OCI-LY1 (cell line): ENCODE measurements at regions not wholly inside any gene's neighbourhood (a gene's known extent, or its start where the extent isn't known, plus 50 kb on each side); places are given as distances from the start of the nearest gene placed in this dataset.

Experiments
- H2AFZ ChIP-seq: fragments of 200-600 bp; sonication (generic), shearing (Covaris generic); 2 replicates; pipeline ENCODE4 v1.6.0; 2014; ENCODE audit warnings: antibody characterized with exemption, mild to moderate bottlenecking, low read length
- H3F3A ChIP-seq: fragments of 200-600 bp; sonication (generic), shearing (Covaris generic); 2 replicates; pipeline ENCODE4 v1.6.0; 2014; ENCODE audit warnings: mild to moderate bottlenecking, antibody characterized with exemption, low read length, moderate library complexity; ENCODE audit not compliant: insufficient read depth
- H3K27ac ChIP-seq: fragments of 200-600 bp; sonication (generic); 2 replicates; pipeline ENCODE4 v1.5.1; 2014; ENCODE audit warnings: low read length, mixed run types, mild to moderate bottlenecking, low read depth; ENCODE audit not compliant: poor library complexity, severe bottlenecking
- H3K27me3 ChIP-seq: fragments of 200-600 bp; sonication (generic); 2 replicates; pipeline ENCODE4 v1.6.0; 2014; ENCODE audit warnings: antibody characterized with exemption, mild to moderate bottlenecking, low read length, moderate library complexity; ENCODE audit not compliant: insufficient read depth
- H3K36me3 ChIP-seq: fragments of 200-600 bp; sonication (generic); 2 replicates; pipeline ENCODE4 v1.6.1; 2014; ENCODE audit warnings: mild to moderate bottlenecking, antibody characterized with exemption, low read length, moderate library complexity, mixed read lengths; ENCODE audit not compliant: insufficient read depth
- H3K4me1 ChIP-seq: fragments of 200-600 bp; sonication (generic); 2 replicates; pipeline ENCODE4 v1.5.1; 2014; ENCODE audit warnings: mild to moderate bottlenecking, low read length, moderate library complexity; ENCODE audit not compliant: insufficient read depth, severe bottlenecking
- H3K4me2 ChIP-seq: fragments of 200-600 bp; sonication (generic), shearing (Covaris generic); 2 replicates; pipeline ENCODE4 v1.6.1; 2014; ENCODE audit warnings: low read length
- H3K4me3 ChIP-seq: fragments of 200-600 bp; sonication (generic); 2 replicates; pipeline ENCODE4 v1.5.1; 2014; ENCODE audit warnings: low read length, low read depth, mild to moderate bottlenecking, mixed read lengths; ENCODE audit not compliant: poor library complexity, severe bottlenecking
- H3K79me2 ChIP-seq: fragments of 200-600 bp; shearing (Covaris generic); 2 replicates; pipeline ENCODE4 v1.6.1; 2016; ENCODE audit warnings: mixed run types, low read length, mixed read lengths; ENCODE audit not compliant: insufficient read depth
- H3K9ac ChIP-seq: fragments of 200-600 bp; sonication (generic), shearing (Covaris generic); 2 replicates; pipeline ENCODE4 v1.6.1; 2014; ENCODE audit warnings: mild to moderate bottlenecking, low read length, mixed read lengths
- H3K9me2 ChIP-seq: fragments of 200-600 bp; sonication (generic), shearing (Covaris generic); 2 replicates; pipeline ENCODE4 v1.6.1; 2014; ENCODE audit warnings: low read depth, mild to moderate bottlenecking, low read length, mixed read lengths
- H3K9me3 ChIP-seq: fragments of 200-600 bp; shearing (Covaris generic); 2 replicates; pipeline ENCODE4 v1.6.1; 2014; ENCODE audit warnings: low read length, mixed read lengths
- H4K20me1 ChIP-seq: fragments of 200-600 bp; sonication (generic), shearing (Covaris generic); 2 replicates; pipeline ENCODE4 v1.6.0; 2016; ENCODE audit warnings: mild to moderate bottlenecking, low read length; ENCODE audit not compliant: insufficient read depth
- EZH2 ChIP-seq: fragments of 200-600 bp; sonication (generic), shearing (Covaris generic); IDR thresholded peaks from 2 replicates; pipeline ENCODE4 v1.8.0; 2017; ENCODE audit warnings: borderline replicate concordance, mixed run types, mild to moderate bottlenecking, antibody characterized with exemption, low read length, moderate library complexity, mixed read lengths
- TF ChIP-seq, protein P1 (sequence below): fragments of 200-600 bp; sonication (generic), shearing (Covaris generic); IDR thresholded peaks from 2 replicates; pipeline ENCODE4 v1.5.1; 2017; ENCODE audit warnings: mild to moderate bottlenecking, antibody characterized with exemption, low read length, moderate library complexity, mixed read lengths

DNA sequence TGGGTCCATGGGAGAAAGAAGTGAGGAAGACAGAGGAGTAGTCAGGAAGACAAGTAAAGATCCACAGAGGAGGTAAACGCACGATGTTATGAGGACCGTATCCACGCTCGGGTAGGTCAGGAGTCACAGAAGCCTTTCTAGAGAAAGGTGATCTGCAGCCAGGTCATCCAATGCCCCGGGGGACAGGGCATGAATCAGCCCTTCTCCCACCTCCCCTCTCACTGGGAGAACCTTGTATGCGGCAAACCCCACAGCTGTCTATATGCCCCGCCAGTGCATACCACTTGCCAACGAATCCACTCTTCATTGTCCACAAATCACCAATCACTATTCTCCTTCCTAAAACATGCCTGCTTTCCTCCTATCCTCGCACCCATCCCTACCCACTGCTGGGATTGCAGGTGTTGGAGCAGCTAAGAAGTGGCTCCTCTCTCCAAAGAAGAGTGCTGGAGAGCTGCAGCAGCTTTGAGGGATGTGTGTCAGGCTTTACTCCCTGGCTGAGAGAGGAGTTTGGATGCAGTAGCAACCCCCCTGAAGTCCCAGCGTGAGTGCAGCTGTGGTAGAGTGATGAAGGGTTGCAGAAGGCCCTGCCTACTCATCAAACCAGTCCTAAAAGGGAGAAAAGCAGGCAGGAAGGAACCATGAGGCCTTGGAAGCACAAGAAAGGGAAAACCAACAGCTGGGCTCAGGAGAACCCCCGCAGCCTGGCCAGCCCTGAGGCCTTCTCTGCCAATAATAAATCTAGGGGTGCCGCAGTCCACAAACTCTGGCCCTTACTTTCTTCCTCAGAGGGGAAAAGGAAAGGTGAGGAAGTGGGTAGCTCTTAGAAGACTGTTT lies 102.2 kb upstream of the GADD45A start:
- no peaks in the 10 kb centered on the region for H4K20me1 ChIP-seq
- H3K9ac ChIP-seq: no peak overlapping the region
- H3K9me2 ChIP-seq: no peaks in the 10 kb centered on the region
- H3K9me3 ChIP-seq: no peaks in the 10 kb centered on the region
- H3K27me3 ChIP-seq: no peaks in the 10 kb centered on the region
- TF ChIP-seq, protein P1, sequence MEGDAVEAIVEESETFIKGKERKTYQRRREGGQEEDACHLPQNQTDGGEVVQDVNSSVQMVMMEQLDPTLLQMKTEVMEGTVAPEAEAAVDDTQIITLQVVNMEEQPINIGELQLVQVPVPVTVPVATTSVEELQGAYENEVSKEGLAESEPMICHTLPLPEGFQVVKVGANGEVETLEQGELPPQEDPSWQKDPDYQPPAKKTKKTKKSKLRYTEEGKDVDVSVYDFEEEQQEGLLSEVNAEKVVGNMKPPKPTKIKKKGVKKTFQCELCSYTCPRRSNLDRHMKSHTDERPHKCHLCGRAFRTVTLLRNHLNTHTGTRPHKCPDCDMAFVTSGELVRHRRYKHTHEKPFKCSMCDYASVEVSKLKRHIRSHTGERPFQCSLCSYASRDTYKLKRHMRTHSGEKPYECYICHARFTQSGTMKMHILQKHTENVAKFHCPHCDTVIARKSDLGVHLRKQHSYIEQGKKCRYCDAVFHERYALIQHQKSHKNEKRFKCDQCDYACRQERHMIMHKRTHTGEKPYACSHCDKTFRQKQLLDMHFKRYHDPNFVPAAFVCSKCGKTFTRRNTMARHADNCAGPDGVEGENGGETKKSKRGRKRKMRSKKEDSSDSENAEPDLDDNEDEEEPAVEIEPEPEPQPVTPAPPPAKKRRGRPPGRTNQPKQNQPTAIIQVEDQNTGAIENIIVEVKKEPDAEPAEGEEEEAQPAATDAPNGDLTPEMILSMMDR: no peak
- TF ChIP-seq EZH2: no peak
- no peaks in the 10 kb centered on the region for H3K36me3 ChIP-seq
- no peaks in the 10 kb centered on the region for H3K4me1 ChIP-seq
- no peak overlapping the region for H3K4me2 ChIP-seq
- H3K4me3 ChIP-seq: no peak overlapping the region
- no peak overlapping the region for H3K27ac ChIP-seq
- no peaks in the 10 kb centered on the region for H3K79me2 ChIP-seq
- no peaks in the 10 kb centered on the region for H3F3A ChIP-seq
- H2AFZ ChIP-seq: no peak overlapping the region

DNA sequence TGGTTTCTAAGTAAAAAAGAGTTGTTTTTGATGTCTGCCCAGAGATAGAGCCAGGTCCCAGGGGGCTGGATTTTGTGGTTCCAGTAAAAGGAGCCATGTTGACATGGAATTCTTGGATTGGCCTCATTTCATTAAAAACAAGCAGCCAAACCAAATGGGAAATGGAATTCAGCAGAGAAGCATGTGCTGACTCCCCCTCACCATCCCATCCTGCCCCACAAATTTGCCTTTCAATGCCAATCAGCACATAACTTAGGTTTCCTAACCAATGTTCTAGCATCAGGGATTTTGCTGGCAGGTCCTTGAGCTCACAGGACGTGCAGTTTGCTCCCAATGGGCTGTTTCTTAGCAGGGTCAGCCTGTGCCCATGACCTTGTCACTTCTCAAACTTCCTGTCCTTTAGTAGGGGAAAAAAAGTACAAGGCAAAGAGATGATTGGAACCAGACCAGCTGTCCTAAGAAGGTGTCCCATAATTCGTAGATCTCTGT lies 101.5 kb upstream of the GADD45A start:
- Histone ChIP-seq H3K9me2 (no peaks in the 10 kb centered on the region), H3K9me3 (no peaks in the 10 kb centered on the region), H3K79me2 (no peaks in the 10 kb centered on the region), H3F3A (no peaks in the 10 kb centered on the region), H3K4me1 (no peaks in the 10 kb centered on the region), H2AFZ (no peak overlapping the region), H3K27me3 (no peaks in the 10 kb centered on the region), H3K9ac (no peak overlapping the region), H3K4me3 (no peak overlapping the region), H4K20me1 (no peaks in the 10 kb centered on the region), H3K4me2 (no peak overlapping the region), H3K27ac (no peak overlapping the region), H3K36me3 (no peaks in the 10 kb centered on the region)
- TF ChIP-seq EZH2: no peak
- TF ChIP-seq, protein P1: no peak

DNA sequence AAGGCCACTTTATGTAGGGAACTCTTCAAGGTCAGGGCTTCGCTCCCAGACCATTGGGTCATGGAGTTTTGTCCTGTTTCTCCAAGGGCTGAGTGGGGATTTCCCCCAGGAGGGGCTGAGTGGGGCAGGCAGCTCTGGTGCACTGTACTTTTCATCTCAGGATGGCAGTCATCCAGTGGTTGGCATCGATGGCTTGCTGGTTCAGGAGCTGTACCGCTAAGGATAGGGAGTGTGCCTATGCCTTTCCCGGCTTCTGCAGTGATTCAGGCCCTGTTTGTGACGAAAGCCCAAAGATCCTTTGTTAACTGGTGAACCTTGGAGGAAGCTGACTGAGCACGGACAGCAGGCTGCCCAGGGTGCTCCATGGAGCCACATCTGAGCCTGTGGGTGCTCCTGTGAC lies 100.1 kb upstream of the GADD45A start:
- H3K27me3 ChIP-seq: no peaks in the 10 kb centered on the region
- H3K36me3 ChIP-seq: no peaks in the 10 kb centered on the region
- H3K9ac ChIP-seq: no peak overlapping the region
- TF ChIP-seq EZH2: no peak
- TF ChIP-seq, protein P1: no peak
- no peaks in the 10 kb centered on the region for H3K9me3 ChIP-seq
- no peak overlapping the region for H3K4me2 ChIP-seq
- no peak overlapping the region for H3K27ac ChIP-seq
- no peak overlapping the region for H2AFZ ChIP-seq
- peaks cover under 1% of the 10 kb centered on the region for H3K4me1 ChIP-seq
- H4K20me1 ChIP-seq: no peaks in the 10 kb centered on the region
- H3K4me3 ChIP-seq: no peak overlapping the region
- no peaks in the 10 kb centered on the region for H3F3A ChIP-seq
- H3K79me2 ChIP-seq: no peaks in the 10 kb centered on the region
- H3K9me2 ChIP-seq: no peaks in the 10 kb centered on the region
